ENCODE measurements at regions not wholly inside any gene's neighbourhood (a gene's known extent, or its start where the extent isn't known, plus 50 kb on each side); places are given as distances from the start of the nearest gene placed in this dataset.
A peak's percentile ranks its signal among the peaks of the same experiment; 100 is the strongest.
"Not testable (repeated sequence)": the region's sequence is repeated elsewhere in the genome, so short reads cannot be mapped to it uniquely, and the experiment has no call there.

DNA sequence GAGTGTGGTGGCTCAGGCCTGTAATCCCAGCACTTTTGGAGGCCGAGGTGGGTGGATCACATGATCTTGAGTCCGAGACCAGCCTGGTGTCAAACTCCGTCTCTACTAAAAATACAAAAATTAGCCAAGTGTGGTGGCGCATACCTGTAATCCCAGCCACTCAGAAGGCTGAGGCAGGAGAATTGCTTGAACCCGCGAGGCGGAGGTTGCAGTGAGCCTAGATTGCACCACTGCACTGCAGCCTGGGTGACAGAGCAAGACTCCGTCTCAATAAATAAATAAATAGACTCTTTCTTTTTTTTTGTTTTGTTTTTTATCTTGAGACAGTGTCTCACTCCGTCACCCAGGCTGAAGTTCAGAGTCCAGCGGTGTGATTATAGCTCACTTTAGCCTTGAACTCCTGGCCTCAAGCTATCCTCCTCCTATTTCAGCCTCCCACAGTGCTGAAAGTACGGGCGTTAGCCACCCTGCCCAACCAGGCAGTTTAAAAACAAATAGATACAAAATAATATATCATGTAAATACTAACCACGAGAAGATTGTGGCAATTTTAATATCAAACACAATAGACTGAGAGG is 1158.0 kb upstream of the TMEFF2 start:
- not testable (repeated sequence) for DNase-seq

DNA sequence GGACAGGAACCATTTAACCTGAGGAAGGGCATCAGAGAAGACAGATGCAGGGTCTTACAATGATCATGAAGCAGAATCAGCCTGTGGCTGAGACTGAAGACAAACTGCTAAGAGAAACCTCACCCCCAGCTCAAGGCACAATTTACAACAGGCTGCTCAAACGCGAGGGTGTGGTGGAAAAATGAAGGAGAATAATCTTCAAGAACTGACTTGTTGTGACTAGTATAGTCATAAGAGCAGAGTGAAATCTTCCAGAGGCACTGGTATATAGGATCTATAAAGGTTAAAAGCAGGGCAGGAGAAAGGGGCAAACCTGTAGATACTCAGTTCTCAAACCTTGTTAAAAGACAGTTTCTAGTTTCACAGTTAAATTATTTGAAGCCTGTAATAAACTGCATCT is 1155.8 kb upstream of the TMEFF2 start:
- DNase-seq: no peak

DNA sequence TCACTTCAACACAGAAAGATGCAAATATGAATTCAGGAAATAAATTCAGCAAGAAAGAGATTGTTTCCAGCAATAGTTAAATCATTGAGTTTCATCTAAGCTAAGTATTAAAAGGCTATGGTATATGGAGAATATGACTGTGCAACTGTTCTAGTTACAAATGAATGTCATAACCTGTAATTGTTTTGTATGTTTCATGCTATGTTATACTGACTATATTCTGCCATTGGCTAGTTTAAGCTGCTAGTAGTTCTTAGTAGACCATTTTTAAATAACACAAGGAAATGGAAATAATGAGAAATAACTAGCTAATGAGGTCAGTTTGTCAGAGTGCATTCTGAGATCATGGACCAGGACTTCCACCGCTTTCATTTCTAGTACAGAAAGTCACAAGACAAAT is 1154.9 kb upstream of the TMEFF2 start:
- DNase-seq: no peak

DNA sequence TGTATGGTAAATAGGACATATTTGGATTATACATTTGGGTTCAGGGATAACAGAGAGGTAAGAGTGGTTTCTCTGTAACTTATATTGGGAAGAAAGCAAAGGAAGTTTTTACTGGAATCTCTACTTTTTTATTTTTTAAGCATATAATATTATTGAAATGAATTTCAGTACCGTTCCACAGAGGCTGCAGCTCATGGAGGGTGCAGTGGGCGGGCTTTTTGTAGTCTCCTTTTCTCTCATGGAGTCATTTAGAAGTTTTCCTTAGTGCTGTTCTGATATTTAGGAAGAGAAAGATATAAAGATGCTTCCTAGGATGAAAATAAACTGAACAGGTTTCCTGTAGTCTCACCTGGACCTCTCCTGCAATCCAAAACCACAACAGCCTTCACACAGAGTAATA is 1153.3 kb upstream of the TMEFF2 start:
- no peak for DNase-seq

DNA sequence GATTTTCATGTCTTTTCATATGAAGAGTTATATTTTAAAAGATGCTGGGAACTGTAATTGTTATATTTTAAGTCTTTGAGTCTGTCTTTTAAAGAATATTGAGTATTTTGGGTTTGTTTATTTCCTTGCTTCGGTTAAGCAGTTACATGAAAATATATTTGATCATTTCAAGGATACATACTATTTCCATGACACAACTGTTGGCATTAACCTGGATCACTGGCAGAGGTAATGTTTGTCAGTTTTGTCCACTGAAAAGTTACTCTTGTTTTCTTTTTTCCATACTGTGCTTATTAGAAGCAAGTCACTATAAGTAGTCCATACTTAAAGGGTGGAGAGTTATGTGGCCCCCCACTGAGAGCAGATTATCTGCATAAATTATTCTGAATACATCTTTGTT is 1142.0 kb upstream of the TMEFF2 start:
- no peak for DNase-seq

DNA sequence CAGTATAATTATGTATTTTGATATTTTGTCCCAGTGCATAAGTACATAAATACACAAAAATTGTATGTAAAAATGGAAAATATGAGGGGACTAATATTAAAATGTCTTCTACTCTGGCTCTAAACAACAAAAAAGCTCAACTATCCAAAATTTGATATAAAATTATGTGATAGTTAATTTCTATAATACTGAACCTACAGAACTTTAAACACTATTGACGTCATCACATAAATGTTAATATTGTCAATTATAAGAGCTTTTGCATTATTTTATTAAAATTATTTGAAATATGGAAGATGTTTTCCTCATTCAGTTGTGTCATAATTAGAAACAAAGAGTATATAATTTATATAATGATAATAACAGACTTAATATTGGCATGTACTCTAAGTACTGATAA is 1139.7 kb upstream of the TMEFF2 start:
- DNase-seq: no peak

DNA sequence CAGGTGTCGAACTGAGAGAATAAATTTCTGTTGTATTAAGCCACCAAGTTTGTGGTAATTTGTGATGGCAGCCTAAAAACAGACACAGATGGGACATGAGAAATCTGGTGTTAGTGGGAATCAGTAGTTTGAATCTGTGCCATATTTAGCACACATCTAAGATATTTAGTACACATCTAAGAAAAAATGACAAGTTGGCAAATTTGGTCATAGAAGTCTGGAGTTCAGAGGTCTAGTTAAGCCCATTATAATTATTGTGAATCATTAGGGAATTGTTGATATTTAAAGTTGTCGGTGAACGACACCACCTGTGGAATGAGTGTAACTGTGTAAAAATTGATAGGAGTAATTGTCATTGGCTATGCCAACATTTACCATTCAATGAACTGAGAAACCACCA is 1138.8 kb upstream of the TMEFF2 start:
- DNase-seq: no peak

DNA sequence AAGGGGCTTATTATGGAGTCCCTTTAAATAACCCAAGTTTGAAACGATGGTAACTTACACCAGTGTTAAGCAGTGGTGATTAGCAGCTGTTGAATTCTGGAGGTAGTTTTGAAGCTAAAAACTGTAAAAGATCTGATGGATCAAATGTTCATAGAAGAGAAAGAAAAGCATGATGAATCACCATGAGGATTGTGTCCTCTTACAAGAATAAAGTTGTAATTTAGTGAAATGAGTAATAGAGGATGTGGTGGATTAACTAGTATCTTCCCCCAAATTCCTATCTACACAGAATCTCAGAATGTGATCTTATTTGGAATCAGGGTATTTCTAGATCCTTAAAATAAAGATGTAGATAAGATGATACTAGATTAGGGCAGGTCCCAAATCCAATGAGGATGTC is 1138.2 kb upstream of the TMEFF2 start:
- no peak for DNase-seq

DNA sequence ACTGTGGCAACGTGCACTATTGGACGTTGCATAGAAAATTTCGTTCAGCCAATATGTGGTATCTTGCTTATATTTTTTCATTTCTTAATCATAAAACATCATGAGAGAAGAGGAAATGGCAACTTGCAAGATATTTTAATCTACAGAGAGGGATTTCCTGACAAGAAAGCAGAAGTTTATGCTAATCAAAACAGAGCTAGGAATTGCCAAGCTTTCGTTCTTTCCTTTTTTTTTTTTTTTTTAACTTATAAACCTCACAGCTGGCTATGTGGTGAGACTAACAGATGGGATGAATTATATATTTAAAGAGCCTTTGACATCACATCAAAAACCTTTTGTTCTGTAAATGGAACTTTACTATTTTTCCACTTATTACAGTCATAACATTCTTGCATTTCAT is 1136.9 kb upstream of the TMEFF2 start:
- DNase-seq: no peak

DNA sequence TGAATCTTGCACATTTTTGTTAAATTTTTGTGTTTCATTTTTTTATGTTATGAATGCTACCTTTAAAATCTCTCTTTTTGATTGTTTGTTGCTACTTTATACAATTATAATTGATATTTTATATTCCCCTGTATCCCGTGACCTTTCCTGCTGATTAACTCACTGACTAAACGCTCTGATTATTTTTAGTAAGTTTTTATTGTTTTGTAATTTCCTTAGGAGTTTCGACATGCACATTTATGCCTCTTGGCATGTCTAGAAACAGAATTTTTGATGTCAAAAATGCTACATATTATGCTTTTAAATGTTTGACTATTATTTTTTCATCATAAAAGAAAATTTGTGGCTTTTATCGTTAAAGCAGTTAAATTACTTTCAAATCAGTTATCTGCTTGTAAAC is 1131.6 kb upstream of the TMEFF2 start:
- DNase-seq: no peak

DNA sequence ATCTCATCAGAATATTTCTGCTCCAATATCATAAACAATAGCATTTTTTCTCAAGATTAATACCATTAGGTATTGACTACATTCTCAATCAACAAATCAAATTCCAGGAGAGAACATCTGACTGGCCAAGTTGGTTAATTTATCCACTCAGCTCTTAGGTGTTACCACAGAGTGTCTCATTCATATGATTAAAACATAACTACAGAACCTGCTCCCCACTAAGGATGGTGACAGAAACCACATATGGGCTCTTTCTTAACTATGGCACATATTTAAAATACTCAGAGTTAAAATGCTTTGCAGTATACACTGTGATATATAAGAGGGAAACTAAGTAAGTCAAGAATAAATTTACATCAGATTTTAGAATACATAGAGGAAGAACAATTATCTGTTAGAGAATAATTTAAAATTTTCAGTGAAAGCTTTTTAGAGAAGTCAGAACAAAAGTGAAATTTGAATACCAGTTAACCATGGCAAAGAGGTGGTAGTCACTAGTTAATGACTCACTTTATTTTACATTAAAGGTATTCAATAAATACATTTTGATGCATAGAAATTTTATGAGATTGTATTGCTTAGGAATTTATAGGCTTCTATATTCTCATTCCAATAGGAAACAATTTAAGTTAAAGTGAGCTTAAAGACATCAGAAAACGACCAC is 1120.8 kb upstream of the TMEFF2 start:
- DNase-seq: no peak

DNA sequence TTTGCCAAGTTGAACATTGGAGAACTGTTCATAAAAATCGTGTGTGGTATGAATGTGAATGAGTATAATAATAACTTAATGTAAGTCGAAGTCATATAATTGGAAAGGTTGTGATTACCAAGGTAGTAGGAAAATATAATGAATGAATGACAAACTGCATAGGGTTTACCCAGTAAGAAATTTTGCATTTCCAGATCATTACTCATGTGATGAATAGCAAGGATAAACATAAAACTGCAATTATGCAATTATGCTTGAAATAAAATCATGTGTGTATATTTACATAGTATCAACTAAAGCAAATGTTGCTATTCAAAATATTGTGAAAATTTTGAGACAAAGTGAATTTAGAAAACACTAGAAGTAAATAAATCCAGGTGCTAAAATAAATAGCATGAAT is 1108.7 kb upstream of the TMEFF2 start:
- peak; percentile 60 for DNase-seq

DNA sequence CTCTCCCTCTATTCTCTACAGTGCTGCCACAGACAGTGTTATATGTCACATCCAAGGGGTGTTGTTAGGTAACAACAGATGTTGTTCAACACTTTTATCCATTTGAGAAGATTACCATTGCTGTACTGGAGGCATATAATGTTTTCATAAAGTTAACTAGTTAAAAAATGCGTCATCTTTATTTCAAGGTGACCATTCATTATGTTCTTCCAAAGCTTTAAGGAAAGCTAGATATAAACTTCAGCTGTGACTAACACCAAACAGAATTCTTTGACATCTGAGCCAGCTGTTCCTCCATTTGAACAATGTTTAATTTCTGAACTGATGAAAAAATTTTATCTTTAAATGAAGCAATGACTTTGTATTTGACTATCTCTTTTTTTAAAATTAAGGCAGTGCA is 1099.6 kb upstream of the TMEFF2 start:
- DNase-seq: no peak

DNA sequence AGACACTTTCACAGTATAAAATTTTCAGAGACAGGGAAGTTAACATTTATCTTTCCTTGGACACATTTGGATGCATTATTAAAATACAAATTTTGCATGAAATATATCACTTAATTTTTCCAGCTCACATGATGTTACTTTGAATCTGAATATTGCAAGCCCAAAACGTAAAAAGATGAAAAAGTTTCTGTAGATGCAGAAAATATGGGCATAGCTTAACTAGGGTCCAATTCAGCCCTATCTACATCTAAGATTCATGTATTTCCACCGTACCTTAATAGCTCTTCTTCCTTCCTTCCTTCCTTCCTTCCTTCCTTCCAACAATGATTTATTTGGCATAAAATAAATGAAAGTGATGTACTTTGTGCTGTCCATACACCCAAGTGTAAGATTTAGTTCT is 1084.6 kb upstream of the TMEFF2 start:
- DNase-seq: no peak

DNA sequence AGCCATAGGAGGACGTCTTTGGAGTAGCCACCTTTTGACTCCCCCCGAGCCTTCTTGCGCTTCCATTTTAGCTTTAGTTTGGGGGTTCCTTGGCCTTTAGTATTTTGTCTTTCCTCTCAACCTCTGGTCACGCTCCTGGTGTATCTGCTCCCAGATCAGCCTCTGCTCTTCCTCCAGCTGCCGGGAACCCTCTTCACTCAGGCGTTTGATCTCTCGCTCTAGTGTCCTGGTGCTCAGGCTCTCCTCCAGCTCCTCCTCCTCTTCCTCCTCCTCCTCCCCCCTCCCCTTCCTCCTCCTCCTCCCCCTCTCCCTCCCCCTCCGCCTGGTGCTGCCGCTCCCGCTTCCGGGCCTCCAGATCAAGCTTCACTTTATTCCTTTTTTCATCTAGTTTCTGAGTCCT is 1082.3 kb upstream of the TMEFF2 start:
- no peak for DNase-seq

DNA sequence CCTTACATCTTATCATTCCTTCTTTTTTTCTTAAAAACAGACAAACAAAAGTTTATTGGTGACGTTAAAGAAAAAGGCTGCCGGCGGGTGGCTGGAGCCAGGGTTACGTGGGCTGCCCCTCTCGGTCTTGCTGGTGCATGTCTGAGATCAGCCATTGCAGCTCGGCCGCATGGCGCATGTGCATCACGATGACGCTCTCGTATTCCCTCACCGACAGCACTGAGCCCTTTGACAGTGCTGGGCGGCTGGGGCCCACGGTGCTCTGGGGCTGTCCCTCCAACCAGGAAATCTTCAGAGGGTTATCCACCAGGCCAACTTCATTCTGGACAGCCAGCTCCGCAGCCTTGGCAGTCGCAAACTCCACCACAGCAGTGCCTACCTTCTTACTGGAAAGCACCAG is 1081.8 kb upstream of the TMEFF2 start:
- DNase-seq: no peak

DNA sequence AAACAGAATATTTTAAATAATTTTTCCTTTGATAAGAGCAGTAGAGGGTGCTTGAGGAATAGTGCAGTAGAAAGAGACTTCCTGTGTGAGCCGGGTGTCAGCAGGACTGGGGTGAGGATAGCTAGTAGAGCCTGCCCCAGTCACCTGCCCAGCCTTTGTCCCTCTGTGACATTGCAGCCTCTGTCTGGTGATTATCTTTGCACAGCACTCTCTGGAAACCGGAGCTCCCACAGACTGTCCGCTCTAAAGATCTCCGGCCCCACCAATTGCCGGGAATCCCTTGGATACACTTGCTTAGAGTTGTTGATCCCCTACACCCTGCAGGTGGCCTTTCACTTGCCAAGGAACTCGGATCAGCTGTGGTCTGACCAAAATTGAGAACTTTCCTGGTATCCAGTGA is 1081.3 kb upstream of the TMEFF2 start:
- DNase-seq: no peak

DNA sequence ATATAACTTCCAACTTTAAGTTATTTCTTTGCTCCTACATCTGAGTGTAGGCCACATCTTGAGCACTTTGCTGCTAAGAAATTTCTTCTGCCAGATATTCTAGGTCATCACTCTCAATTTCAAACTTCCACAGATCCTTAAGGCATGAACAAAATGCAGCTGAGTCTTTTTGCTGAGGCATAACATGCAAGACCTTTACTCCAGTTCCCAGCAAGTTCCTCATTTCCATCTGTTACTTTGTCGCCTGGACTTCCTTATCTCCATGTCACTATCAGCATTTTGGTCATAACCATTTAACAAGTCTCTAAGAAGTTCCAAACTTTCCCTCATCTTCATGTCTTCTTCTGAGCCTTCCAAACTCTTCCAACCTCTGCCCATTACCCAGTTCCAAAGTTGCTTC is 1077.3 kb upstream of the TMEFF2 start:
- no peak for DNase-seq

DNA sequence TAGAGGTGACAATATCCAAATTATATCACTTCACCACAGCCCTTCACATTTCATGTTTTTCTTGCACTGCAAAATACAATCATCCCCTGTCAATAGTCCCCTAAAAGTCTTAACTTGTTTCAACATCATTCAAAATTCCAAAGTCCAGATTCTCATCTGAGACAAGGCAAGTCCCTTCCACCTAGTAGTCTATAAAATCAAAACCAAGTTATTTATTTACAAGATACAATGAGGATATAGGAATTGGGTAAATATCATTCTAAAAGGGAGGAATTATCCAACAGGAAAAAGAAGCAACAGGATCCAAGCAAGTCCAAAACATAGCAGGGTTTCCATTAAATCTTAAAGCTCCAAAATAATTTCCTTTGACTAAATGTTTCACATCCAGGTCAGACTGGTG is 1076.1 kb upstream of the TMEFF2 start:
- no peak for DNase-seq

DNA sequence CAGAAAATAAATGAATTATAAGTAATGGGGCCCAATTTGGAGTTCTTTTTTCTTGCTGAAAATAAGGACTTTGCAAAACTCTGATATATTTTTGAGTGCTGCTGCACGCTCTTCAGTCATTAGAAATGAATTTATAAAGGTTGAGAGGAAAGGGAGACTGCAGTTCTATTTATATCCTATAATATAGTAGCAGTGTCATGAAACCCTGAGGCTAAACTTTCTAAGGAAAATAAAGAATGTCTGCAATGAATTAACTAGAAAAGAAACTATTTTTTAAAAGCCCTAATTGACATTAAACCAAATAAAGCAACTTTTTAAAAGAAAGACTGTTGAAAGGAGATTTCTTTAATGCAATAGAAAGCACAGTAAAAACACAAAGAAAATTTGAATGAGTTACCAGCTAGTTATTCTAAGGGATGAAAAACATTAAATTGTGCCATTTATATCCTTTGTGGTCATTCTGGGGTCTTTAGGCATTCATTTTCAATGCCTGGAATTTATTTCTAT is 1072.8 kb upstream of the TMEFF2 start:
- DNase-seq: no peak

DNA sequence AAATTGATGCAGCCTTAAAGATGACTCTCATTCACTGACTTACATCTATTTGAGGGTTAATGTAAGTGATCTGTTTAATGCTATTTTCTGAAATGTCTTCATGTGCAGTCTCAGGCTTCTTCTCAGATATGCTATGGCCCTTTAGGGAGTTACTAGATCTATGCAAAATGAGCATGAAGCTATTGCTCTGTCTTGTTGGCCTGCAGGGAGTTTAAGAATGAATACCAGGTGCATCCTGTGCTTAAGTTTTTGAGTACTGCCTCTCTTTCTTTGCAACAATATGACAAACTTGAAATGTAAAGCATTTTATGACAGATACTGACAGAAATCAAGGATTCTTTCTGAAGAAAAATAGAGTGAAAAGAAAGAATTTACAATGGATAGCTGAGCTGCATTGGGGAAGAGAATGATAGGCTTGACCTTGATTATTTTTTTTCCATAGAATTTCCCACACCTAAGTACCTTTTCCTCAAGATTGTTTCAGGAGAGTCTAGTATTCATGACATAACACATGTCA is 1058.3 kb upstream of the TMEFF2 start:
- no peak for DNase-seq

DNA sequence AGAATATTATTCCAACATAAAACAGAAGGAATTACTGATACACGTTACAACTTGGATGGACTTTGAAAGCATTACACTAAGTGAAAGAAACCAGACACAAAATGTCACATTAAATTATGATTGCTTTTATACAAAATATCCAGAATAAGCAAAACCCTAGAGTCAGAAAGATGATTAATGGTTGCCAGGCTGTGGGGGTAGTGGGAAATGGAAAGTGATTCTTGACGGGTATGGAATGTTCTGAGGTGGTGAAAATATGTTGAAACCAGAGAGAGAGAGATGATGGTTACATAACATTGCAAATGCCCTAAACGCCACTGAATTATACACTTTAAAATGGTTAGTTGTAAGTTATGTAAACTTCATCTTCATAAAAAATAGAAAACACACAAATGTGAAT is 1057.2 kb upstream of the TMEFF2 start:
- no peak for DNase-seq

DNA sequence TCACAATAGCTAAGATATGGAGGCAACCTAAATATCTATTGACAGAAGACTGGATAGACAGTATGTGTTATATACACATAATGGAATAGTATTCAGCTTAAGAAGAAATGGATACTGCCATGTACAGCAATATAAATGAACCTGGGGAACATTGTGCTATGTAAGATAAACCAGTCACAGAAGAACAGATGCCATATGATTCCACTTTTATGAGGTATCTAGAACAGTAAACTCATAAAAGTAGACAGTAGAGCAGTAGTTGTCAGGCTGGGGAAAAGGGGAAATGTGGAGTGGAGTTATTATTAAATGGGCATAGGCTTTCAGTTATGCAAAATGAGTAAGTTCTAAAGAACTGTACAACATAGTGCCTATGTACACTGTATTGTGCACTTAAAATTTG is 1055.7 kb upstream of the TMEFF2 start:
- DNase-seq: no peak

DNA sequence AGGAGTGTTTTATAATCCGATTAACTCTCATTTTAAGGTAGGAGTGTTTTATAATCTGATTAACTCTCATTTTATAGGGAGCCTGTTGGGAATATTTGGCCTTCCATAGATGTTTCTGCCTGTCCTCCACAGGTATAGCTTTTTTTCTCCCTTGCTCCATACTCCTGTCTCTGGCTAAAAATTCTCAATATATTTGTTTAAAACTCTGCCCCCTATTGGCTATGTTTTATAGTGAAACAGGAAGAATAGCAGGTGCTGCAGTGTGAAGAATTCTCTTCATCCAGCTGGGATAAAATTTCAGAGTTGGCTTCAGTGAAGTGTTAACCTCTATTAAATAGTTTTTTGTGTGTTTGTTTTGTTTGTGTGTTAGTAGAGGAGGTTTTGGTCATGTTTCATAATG is 1046.0 kb upstream of the TMEFF2 start:
- no peak for DNase-seq

DNA sequence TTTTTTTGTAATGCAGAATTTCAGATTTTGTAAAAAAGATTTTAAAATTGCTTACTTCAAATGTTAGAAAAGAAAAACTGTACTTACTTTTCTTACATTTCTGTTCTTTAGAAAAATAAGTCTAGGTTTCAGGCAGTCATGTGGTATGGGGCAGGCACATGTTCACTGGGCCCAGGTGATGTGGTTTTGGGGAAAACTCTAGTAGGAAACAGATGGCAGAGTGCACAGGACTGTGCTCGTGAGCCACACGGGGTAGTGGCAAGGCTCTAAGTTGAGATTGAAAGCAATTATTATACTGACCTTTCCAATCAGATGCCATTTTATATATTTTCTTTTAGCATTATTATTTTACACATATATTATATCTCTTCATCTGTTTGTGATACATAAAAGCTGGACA is 1036.9 kb upstream of the TMEFF2 start:
- DNase-seq: no peak

Measured in NCI-H146 (cell line).